Mesendoderm (in vitro differentiated cells): ENCODE measurements at regions not wholly inside any gene's neighbourhood (a gene's known extent, or its start where the extent isn't known, plus 50 kb on each side); places are given as distances from the start of the nearest gene placed in this dataset.

Source experiments
- DNase-seq: peaks from one replicate; pipeline ENCODE4 v3.0.0; 2013
- H2AK5ac ChIP-seq: 2 replicates; pipeline ENCODE4 v1.6.1; 2013; ENCODE audit warnings: low read length, inconsistent platforms
- H2BK120ac ChIP-seq: 2 replicates; pipeline ENCODE4 v1.6.1; 2013; ENCODE audit warnings: low read depth, mild to moderate bottlenecking, low read length, moderate library complexity, mixed read lengths
- H2BK15ac ChIP-seq: replicated peaks from 2 replicates; pipeline ENCODE4 v1.6.1; 2013; ENCODE audit warnings: low read depth, mild to moderate bottlenecking, moderate library complexity
- H2BK5ac ChIP-seq: 2 replicates; pipeline ENCODE4 v1.6.1; 2013; ENCODE audit warnings: low read length, inconsistent platforms
- H3K18ac ChIP-seq: 2 replicates; pipeline ENCODE4 v1.6.1; 2013; ENCODE audit warnings: mild to moderate bottlenecking, low read length, mixed read lengths
- H3K23ac ChIP-seq: one replicate; pipeline ENCODE4 v1.6.1; 2013; ENCODE audit warnings: low read length
- H3K27ac ChIP-seq: 2 replicates; pipeline ENCODE4 v1.5.1; 2013; ENCODE audit warnings: low read depth, mild to moderate bottlenecking, inconsistent platforms, low read length, moderate library complexity
- H3K27me3 ChIP-seq: 2 replicates; pipeline ENCODE4 v1.6.1; 2013; ENCODE audit warnings: low read length, control low read depth, mild to moderate bottlenecking, inconsistent platforms; ENCODE audit not compliant: insufficient read depth, poor library complexity
- H3K36me3 ChIP-seq: 2 replicates; pipeline ENCODE4 v1.6.1; 2013; ENCODE audit warnings: low read length, inconsistent platforms; ENCODE audit not compliant: control insufficient read depth, insufficient read depth
- H3K4ac ChIP-seq: one replicate; pipeline ENCODE4 v1.6.1; 2013; ENCODE audit warnings: low read depth, mild to moderate bottlenecking, low read length, moderate library complexity
- H3K4me1 ChIP-seq: 2 replicates; pipeline ENCODE4 v1.6.1; 2013; ENCODE audit warnings: low read depth, low read length, inconsistent platforms; ENCODE audit not compliant: control insufficient read depth
- H3K4me2 ChIP-seq: 2 replicates; pipeline ENCODE4 v1.6.1; 2013; ENCODE audit warnings: low read length
- H3K4me3 ChIP-seq: 2 replicates; pipeline ENCODE4 v1.5.1; 2013; ENCODE audit warnings: mild to moderate bottlenecking, low read length
- H3K56ac ChIP-seq: one replicate; pipeline ENCODE4 v1.6.1; 2013; ENCODE audit warnings: low read length
- H3K79me1 ChIP-seq: 2 replicates; pipeline ENCODE4 v1.6.1; 2013; ENCODE audit warnings: low read length, inconsistent platforms
- H3K79me2 ChIP-seq: 2 replicates; pipeline ENCODE4 v1.6.1; 2013; ENCODE audit warnings: mild to moderate bottlenecking, low read length; ENCODE audit not compliant: control insufficient read depth, insufficient read depth
- H3K9ac ChIP-seq: 2 replicates; pipeline ENCODE4 v1.6.1; 2013; ENCODE audit warnings: low read length, inconsistent platforms
- H4K5ac ChIP-seq: one replicate; pipeline ENCODE4 v1.6.1; 2013; ENCODE audit warnings: low read length
- H4K8ac ChIP-seq: one replicate; pipeline ENCODE4 v1.6.1; 2013; ENCODE audit warnings: low read depth, mild to moderate bottlenecking, control low read depth, low read length, moderate library complexity
- WGBS: extraction: QIAGEN DNeasy Blood & Tissue Kit; methylation state at CpG from one replicate; pipeline ENCODE4 v1.1.7; 2013; ENCODE audit warnings: low lambda C conversion rate, missing lambda C conversion rate; ENCODE audit not compliant: insufficient coverage; ENCODE audit errors: extremely low coverage; 5-methylcytosine and 5-hydroxymethylcytosine counted together

DNA sequence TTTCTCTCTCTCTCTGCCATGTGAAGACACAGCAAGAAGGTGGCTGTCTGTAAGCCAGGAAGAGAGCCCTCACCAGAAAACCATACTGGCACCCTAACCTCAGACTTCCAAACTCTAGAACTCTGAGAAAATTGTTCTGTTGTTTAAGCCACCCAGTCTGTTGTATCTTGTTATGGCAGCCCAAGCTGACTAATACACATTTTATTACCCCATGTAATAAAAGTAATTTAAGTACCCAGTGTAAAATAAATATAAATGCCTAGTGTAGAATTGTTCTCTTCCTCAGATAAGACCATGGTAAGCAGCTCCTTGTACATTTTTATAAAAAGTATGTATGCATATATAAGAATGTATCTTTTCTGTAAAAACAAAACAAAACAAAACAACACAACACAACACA lies 119.7 kb downstream of the DTL start:
- Histone ChIP-seq H3K4me2 (no peak overlapping the region), H3K79me1 (no peaks in the 10 kb centered on the region), H3K4me1 (no peaks in the 10 kb centered on the region), H2BK5ac (no peak overlapping the region), H2AK5ac (no peak overlapping the region), H4K5ac (no peak overlapping the region), H2BK15ac (no peak overlapping the region), H3K4me3 (no peak overlapping the region), H3K36me3 (no peaks in the 10 kb centered on the region), H2BK120ac (no peak overlapping the region), H3K79me2 (no peaks in the 10 kb centered on the region), H3K27ac (no peak overlapping the region), H3K56ac (no peak overlapping the region), H4K8ac (no peak overlapping the region), H3K4ac (no peak overlapping the region), H3K9ac (no peak overlapping the region), H3K23ac (no peak overlapping the region), H3K27me3 (no peaks in the 10 kb centered on the region), H3K18ac (no peak overlapping the region)
- no peak for DNase-seq

DNA sequence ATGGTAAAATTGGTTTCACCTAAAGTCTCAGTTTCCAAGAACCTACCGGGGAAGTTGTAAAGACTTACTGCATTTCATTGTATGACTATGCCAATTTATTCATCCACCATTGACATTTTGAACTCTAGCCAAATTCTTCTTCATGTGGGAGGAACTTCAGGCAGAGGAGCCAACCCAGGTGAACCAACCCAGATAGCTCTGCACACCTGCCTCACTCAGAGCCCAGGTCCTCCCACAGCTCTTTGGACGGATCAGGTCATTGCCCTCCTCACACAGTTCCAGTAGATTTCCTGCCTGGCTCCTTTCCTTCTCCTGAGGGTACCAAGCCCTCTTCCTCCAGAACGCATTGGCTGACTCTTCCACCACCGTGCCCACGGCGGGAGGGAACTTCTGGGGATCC lies 121.7 kb downstream of the DTL start:
- Histone ChIP-seq H2BK5ac (no peak overlapping the region), H3K18ac (no peak overlapping the region), H3K36me3 (no peaks in the 10 kb centered on the region), H3K4ac (no peak overlapping the region), H3K4me1 (no peaks in the 10 kb centered on the region), H3K4me3 (no peak overlapping the region), H4K8ac (no peak overlapping the region), H3K27ac (no peak overlapping the region), H3K56ac (no peak overlapping the region), H3K23ac (no peak overlapping the region), H2BK15ac (no peak overlapping the region), H3K4me2 (no peak overlapping the region), H3K9ac (no peak overlapping the region), H2BK120ac (no peak overlapping the region), H3K79me1 (no peaks in the 10 kb centered on the region), H3K79me2 (no peaks in the 10 kb centered on the region), H3K27me3 (no peaks in the 10 kb centered on the region), H4K5ac (no peak overlapping the region), H2AK5ac (no peak overlapping the region)
- no CpG with 5 or more reads among the region's 6 CpGs for WGBS
- DNase-seq, result no peak

GRCh38 chr1:212158912-212159796 lies 123.6 kb downstream of the DTL start:
- Histone ChIP-seq H2AK5ac (no peak overlapping the region), H4K8ac (no peak overlapping the region), H3K4ac (no peak overlapping the region), H3K4me2 (no peak overlapping the region), H3K79me2 (no peaks in the 10 kb centered on the region), H3K36me3 (no peaks in the 10 kb centered on the region), H3K18ac (no peak overlapping the region), H2BK5ac (no peak overlapping the region), H3K9ac (no peak overlapping the region), H3K4me1 (no peaks in the 10 kb centered on the region), H2BK120ac (no peak overlapping the region), H2BK15ac (no peak overlapping the region), H3K56ac (no peak overlapping the region), H3K27ac (no peak overlapping the region), H3K79me1 (no peaks in the 10 kb centered on the region), H3K4me3 (no peak overlapping the region), H4K5ac (no peak overlapping the region), H3K27me3 (no peaks in the 10 kb centered on the region), H3K23ac (no peak overlapping the region)
- no CpG with 5 or more reads among the region's 7 CpGs for WGBS
- no peak for DNase-seq

DNA sequence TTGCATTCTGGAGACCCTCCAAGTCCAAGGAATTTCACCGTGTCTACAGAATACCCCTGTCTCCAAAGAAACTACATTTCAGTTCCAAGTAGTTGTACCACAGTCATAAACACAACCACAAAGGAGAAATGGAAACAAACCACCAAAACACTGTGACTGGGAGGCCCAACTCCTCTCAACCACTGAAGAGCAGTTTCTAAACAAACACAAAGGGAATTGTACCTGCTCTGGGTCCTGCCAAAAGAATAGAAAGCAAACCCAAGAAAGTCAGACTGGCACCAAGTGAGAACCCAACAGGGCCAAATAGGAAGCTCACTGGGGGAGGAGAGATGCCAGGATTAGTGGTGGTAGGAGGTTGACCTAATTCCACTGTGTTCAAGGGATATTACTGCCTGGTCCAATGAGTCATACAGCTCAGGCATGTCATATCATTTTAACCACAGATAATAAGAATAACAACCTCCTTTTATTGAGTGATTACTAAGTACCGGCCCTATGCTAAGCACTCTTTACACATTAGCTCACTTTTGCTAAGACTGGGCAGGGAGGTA lies 123.9 kb upstream of the PPP2R5A start:
- Histone ChIP-seq H3K4me2 (no peak overlapping the region), H2BK5ac (no peak overlapping the region), H3K4ac (no peak overlapping the region), H3K4me3 (no peak overlapping the region), H3K27me3 (no peaks in the 10 kb centered on the region), H2AK5ac (no peak overlapping the region), H3K4me1 (no peaks in the 10 kb centered on the region), H3K79me2 (no peaks in the 10 kb centered on the region), H3K27ac (no peak overlapping the region), H3K56ac (no peak overlapping the region), H4K8ac (no peak overlapping the region), H2BK120ac (no peak overlapping the region), H2BK15ac (no peak overlapping the region), H3K9ac (no peak overlapping the region), H3K18ac (no peak overlapping the region), H3K23ac (no peak overlapping the region), H4K5ac (no peak overlapping the region), H3K36me3 (no peaks in the 10 kb centered on the region), H3K79me1 (no peaks in the 10 kb centered on the region)
- no CpG with 5 or more reads among the region's 2 CpGs for WGBS
- DNase-seq, result no peak

GRCh38 chr1:212162635-212163034 lies 122.6 kb upstream of the PPP2R5A start:
- Histone ChIP-seq H2BK5ac (no peak overlapping the region), H3K27me3 (no peaks in the 10 kb centered on the region), H3K79me1 (no peaks in the 10 kb centered on the region), H4K8ac (no peak overlapping the region), H2BK120ac (no peak overlapping the region), H2BK15ac (no peak overlapping the region), H4K5ac (no peak overlapping the region), H3K56ac (no peak overlapping the region), H3K4ac (no peak overlapping the region), H3K79me2 (no peaks in the 10 kb centered on the region), H3K23ac (no peak overlapping the region), H2AK5ac (no peak overlapping the region), H3K4me3 (no peak overlapping the region), H3K4me2 (no peak overlapping the region), H3K4me1 (no peaks in the 10 kb centered on the region), H3K36me3 (no peaks in the 10 kb centered on the region), H3K9ac (no peak overlapping the region), H3K18ac (no peak overlapping the region), H3K27ac (no peak overlapping the region)
- no peak for DNase-seq
- no CpG with 5 or more reads among the region's 5 CpGs for WGBS
